NCI-H2196 treated with DMSO at 0.1 percent for 48 hours (cell line): ENCODE measurements at regions not wholly inside any gene's neighbourhood (a gene's known extent, or its start where the extent isn't known, plus 50 kb on each side); places are given as distances from the start of the nearest gene placed in this dataset.

ENCODE experiments used
- DNase-seq: peaks from one replicate; lab custom pipeline; 2025; ENCODE audit not compliant: unreplicated experiment; lab: John Stamatoyannopoulos, UW

DNA sequence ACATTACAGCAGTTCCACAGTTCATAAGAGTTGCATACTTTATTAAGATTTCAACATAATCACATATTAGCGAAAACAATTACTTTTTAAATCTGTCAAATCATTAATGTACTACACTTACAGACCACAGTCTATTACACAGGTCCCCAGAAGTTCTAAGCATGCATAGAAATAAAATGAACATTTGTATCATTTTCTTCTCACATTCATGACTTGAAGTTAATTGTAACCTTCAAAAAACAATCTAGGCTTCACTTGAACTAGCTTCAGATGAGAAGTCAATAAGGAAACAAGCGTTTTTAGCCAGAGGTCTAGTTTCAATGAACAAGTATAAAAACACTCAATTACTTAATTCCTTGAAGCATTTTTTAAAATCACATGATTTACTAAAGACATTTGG, 238.3 kb downstream of the HACE1 start:
- DNase-seq: no peak

DNA sequence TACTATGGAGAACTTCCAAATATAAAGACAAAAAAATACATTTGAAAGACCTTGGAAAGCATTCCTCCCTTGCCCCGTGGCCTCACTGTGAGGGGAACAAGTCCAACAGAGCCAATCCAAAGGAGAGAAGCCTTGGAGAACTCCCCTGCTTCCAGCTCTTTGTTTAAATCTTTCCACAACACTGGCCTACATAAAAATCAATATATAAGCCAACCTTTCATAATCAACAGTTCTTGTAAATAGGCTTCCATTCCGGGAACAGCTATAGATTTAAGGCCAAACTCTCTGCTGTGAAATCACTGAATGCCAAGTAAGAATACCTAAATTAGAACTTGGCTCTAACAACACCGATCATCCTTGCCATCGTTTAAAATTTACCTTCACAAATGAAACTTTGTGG, 242.1 kb downstream of the HACE1 start:
- DNase-seq: no peak

DNA sequence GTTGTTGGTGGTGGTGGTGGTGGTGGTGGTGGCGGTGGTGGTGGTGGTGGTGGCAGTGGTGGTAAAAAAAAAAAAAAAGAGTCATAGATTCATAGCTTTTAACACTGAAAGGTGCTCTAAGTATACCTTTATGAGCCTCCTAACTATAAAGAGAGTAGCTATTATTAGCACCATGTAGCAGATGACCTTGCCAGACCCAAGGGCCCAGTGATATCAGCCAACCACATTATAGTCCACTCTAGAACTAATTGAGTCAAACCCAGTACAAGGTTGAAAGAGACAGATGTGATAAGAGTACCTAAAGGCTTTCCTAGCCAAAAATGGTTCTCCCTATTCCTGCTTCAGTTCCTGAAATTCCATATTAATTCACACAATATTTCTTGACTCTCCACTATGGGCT, 245.3 kb downstream of the HACE1 start:
- no peak for DNase-seq

DNA sequence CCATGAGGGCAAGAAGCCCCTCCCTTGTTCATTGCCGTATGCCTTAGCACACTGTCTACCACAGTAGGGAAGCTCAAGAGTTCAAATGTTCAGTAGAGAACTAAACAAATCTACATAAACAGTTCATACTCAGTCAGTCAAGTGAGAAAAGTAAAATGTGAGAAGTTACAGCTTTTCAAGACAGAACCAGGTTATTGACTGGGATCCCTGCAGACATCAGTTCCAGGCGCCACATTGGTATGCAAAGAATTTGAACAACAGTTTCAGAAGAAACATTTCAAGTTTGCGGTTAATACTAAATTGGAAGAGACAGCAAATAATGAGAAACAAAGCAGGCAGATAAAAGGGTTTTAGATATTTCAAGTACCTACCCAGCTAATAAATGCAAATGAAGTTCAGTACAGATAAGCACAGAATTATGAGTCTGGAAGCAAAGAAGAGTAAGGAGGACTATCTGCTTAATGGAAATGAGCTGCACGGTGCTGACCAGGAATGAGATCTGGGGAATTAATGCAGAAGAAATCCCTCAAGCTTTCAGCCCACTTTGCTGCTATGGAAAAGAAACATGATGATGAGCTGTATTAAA, 246.2 kb downstream of the HACE1 start:
- DNase-seq: no peak

DNA sequence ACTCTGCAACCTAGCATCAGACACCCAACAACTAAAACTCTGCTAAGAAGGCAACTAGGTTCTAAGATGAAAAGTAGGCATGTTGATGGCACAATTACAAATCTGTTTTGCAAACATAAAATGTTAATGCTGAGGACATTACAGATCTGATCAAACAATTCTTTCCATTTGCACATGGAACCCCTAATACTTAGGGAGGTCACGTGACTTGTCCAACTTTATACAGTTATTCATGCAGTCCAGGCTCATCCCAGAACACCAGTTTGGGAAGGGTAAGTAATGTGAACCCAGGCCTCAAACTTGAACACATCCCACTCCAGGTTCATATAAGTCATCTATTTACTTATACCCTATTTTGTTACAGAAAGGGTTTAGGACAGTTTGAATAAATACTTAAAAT, 247.2 kb downstream of the HACE1 start:
- DNase-seq: no peak

- DNase-seq: no peak
Measured at GRCh38 chr6:104608101-104608500, 251.6 kb downstream of the HACE1 start.

DNA sequence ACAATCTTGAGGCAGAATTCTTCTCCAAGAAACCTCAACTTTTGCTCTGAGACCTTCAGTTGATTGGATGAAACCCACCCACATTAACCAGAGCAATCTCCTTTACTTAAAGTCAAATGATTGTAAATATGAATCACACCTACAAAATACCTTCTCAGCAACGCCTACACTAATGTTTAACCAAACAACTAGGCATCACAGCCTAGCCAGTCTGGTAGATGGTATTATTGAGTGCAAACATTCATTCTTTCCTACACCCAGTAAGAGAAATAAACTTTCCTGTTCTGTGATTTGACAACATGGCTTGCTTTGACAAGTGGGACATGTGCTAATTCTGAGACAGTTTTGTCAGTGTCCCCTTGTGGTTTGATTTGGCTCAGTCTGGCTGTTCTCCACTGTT, 252.2 kb downstream of the HACE1 start:
- no peak for DNase-seq

DNA sequence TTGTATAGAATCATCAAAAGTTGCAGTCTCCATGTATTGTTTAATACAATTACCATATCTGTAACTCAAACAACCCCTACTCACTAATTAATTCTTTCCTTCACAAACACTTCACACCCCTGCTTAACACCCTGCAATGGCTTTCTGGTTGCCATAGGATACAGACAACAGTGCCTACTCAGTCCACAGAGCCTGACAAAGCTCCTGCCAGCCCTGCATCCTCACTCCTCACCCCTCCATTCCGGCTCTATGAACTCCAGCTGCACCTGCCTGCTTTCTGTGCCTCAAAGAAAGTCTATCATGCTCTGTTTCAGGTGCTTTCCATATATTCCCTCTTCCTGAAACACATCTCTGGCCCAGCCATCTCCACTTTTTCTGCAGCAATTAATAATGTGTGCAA, 253.4 kb downstream of the HACE1 start:
- no peak for DNase-seq

DNA sequence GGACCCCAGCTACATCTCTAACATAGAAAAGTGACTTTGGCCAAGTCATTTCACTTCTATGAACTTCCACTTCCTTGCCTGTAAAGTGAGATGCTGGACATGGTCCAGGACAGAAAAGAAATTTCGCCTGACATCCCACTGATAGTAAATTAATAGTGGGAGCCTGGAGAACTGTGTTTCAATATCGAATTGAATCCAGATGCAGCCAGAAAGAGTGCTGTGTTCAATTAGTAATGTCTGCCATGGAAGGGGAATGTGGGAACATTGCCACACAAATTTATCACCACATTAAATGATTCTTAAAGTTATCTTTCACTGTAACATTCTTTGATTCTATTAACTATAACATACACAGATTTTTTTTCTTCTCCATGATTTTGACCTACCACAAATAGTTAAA, 255.0 kb downstream of the HACE1 start:
- DNase-seq: no peak

DNA sequence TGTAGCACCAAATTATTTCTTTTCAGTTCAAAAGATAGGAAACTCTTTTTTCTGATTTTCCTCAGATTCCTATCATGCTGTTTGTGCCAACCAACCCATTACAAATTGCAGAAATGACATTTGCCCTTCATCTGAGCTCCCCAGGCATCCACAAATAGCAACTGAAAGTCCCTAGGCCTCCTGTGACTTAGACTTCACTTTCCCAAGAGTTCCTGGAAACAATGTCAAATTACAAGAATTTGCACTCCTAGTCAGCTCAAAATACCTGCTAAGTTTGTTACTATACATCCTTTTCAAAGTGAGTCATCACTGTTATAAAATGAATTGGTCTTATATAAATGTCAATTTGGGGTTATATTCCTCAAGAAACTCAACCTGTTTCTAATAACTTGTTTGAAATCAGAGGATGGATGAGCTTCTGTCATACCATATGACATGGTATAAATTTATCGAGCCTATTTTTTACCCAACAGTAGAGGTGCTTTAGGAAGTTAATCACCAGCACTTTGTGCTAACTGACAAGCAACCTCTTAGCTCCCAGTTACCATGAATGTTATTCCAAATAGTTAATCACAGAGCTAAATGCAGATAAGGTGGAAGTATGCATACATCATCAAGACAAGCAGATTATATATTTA, 256.5 kb downstream of the HACE1 start:
- no peak for DNase-seq

GRCh38 chr6:104601721-104602120, 258.0 kb downstream of the HACE1 start:
- DNase-seq: no peak

- no peak for DNase-seq
Measured at GRCh38 chr6:104601131-104601651, 258.5 kb downstream of the HACE1 start.

DNA sequence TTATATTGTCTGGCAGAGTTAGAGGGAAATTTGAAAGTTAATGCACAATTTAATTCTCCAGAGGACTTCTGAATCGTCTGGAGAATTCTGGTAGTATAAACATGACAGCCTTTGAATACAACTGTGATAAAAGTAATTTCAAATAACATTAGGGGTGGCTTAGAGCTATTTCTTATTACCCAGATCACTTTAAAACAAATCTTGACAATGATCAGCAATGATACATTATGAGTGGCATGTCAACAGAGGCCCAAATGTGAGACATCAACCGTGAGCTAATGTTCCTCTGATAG, 259.1 kb downstream of the HACE1 start:
- no peak for DNase-seq

DNA sequence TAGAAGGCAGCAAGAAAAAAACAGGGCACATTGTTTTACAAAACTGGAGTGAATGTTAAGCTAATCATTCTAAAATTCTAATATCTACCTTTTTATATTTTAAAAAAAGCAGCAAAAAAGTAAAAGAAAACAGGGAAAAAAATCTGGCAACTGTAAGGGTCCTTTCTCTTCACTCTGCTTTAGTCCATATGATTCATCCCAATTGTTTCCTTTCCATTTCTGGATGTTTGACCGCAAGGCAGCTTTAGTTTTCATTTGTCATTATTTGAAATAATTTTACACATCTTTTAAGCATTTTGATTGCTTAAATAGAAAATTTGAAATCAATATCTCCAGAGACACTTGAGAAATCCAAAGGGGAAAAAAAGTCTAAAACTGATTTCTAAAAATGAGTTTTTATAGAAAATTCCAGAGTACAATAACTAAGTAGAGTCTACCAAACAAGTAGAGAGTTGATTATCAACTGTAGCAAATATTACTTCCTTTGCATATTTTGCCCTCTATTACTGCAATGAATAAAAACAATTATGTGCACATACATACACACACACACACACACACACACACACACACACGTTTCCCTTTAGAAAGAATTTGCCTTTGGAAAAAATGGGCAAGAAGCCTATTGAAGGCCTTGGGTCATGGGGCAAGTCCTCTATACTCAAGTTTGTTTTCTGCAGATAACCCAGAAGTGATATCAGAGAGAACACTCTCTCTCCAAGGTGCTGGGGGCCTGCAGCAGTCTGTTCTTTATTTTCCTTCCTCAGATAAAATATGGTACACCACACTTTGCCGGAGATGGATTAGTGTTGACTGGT, 259.7 kb downstream of the HACE1 start:
- DNase-seq: no peak

GRCh38 chr6:104597541-104598050, 262.1 kb downstream of the HACE1 start:
- DNase-seq: no peak

DNA sequence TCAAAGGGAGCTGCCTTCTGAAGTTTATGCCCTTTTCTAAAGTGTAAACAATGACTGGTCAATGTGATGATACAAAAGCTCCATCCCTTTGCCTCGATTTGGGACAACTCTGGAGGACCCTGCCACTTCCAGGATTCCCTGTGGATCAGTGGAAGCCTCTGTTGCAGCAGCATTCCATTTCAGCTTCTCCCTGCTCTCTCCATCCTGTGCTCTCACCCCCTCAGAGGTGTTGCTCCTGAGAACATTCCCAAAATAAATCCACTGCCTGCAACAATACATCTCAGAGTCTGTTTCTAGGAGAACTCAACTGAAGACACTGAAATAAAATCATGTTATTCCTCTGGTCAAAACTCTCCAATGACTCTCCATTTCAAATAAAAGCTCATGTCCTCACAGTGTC, 263.6 kb downstream of the HACE1 start:
- no peak for DNase-seq

- no peak for DNase-seq
Measured at GRCh38 chr6:104595311-104595820, 264.4 kb downstream of the HACE1 start.

DNA sequence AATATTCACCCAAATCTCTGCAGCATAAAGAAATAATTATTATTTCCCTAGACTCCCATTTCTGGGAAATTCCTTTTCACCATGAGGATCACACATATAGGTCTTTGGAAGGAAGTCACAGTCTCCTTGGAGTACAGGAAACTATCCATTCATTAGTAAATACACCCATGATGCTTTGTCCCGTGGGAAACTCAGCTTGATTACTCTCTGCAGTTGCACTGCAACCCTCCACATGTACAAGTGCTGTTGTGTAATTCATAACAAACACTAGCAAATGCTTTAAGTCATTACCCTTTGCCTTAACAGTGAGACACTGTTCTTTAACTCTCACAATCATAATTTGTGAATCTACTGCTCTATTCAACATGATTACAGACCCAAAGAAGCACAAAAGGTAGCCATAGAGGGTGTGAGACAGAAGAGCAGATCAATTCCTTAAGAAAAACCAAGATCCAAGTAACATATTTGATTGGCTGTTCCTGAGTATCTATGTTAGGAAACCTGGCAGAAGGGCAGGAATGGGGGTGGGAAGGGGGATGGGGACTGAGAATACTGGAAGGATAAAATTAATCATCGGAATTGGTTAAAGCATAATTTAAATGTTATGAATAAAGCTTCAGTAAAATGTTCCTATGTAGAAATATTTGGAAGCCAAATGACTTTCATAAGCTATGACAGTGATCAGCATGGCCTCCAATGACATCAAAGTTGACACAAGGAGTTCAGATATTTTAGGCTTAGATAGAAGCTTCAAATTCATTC, 268.0 kb downstream of the HACE1 start:
- no peak for DNase-seq

- no peak for DNase-seq
Measured at GRCh38 chr6:104589940-104590339, 269.8 kb downstream of the HACE1 start.

DNA sequence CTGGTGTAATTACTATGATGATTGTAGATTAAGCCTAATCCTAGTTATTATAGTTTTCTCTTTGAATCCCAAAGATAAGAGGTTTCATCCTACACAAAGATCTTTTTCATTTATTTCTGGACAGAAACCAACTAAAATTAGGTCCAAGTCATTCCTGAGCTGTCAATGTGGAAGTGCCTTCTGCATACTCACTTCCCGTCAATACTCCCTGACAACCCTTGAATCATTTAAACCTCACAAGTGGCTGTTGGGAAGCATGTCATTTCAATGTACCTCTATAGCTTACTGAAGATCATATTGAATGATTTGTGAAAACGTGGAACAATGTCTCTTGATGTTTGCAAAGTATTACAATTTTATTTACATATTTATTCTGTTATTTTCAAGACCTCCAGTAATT, 274.1 kb downstream of the HACE1 start:
- DNase-seq: no peak

DNA sequence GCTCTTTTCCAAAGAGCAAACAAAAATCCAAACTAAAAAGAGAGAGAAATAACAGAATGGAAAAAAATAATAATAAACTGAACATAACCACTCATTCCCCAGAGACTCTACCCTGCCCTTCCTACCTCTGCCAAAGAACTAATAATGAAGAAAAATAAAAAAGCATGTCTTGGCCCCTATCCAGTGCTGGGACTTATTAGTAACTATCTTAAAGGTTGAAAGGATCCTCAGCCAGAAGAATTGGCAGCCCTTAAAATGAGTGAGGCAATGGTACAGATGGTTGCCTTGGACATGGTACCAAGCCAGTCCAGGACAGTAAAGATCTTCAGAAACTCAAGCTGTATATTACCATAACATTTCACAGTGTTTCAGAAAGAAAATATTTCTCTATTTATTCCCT, 279.3 kb downstream of the HACE1 start:
- DNase-seq: no peak
